Fibroblast of upper back skin (primary cell): ENCODE measurements at regions not wholly inside any gene's neighbourhood (a gene's known extent, or its start where the extent isn't known, plus 50 kb on each side); places are given as distances from the start of the nearest gene placed in this dataset.
A peak's percentile ranks its signal among the peaks of the same experiment; 100 is the strongest.
"Not testable (repeated sequence)": the region's sequence is repeated elsewhere in the genome, so short reads cannot be mapped to it uniquely, and the experiment has no call there.

Experiments
- DNase-seq: peaks from one replicate; pipeline ENCODE4 v3.0.0-alpha.2; 2013

GRCh38 chr15:32536507-32537172, 56.6 kb upstream of the GOLGA8N start:
- DNase-seq = peak; percentile 0

GRCh38 chr15:32536057-32536493, 57.2 kb upstream of the GOLGA8N start:
- not testable (repeated sequence) for DNase-seq

- not testable (repeated sequence) for DNase-seq
Measured at GRCh38 chr15:32535150-32535898, 57.9 kb upstream of the GOLGA8N start.

GRCh38 chr15:32522900-32523299, 67.5 kb upstream of the GOLGA8O start:
- DNase-seq = not testable (repeated sequence)

GRCh38 chr15:32522421-32522820, 67.0 kb upstream of the GOLGA8O start:
- DNase-seq = not testable (repeated sequence)

- DNase-seq = not testable (repeated sequence)
Measured at GRCh38 chr15:32518976-32519375, 63.5 kb upstream of the GOLGA8O start.

- not testable (repeated sequence) for DNase-seq
Measured at GRCh38 chr15:32518013-32518412, 62.6 kb upstream of the GOLGA8O start.

GRCh38 chr15:32516954-32517353, 61.5 kb upstream of the GOLGA8O start:
- DNase-seq = not testable (repeated sequence)

- DNase-seq = not testable (repeated sequence)
Measured at GRCh38 chr15:32513378-32513777, 57.9 kb upstream of the GOLGA8O start.

GRCh38 chr15:32510027-32510426, 54.6 kb upstream of the GOLGA8O start:
- DNase-seq = not testable (repeated sequence)

- not testable (repeated sequence) for DNase-seq
Measured at GRCh38 chr15:32508081-32508480, 52.6 kb upstream of the GOLGA8O start.

- not testable (repeated sequence) for DNase-seq
Measured at GRCh38 chr15:32506787-32507186, 51.4 kb upstream of the GOLGA8O start.

GRCh38 chr15:32505633-32506032, 50.2 kb upstream of the GOLGA8O start:
- DNase-seq = not testable (repeated sequence)
